ENCODE measurements at regions not wholly inside any gene's neighbourhood (a gene's known extent, or its start where the extent isn't known, plus 50 kb on each side); places are given as distances from the start of the nearest gene placed in this dataset.

DNA sequence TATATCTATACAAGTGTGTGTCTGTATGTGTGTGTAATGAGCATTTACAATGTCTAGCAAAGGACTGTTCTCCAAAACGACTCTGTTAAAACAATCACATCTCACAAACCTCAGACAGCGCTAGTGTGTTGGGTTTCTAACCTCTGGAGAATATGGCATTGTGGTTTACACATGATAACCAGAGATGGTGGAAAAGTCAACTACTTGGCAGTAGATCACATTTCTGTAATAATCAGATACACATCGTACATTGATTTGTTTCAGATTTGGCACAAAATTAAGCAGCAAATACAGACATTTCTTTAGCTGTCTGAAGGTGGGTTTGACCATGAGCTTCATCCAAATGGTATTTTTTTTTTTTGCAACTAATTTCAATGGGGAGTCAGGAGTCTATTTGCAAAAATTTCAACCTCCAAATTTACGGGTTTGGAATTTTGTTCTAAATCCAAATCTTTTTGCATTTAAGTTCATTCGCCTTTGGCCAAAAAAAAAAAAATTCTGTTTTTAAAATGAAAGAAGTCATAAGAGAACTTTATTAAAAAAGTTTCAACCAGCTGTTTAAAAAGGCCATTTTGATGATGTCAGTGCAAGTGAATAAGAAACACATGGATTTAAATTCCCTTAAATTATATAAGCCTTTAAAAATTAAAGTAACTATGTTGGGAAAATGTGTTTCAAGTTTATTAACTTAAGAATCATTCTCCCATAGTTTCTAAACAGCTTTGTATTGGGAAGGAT is 127.8 kb downstream of the TMEM26 start:
- TF ChIP-seq POLR2A (IDR thresholded peaks at IDR 0.05) (no peak), CTCF (IDR thresholded peaks at IDR 0.05) (no peak)
- no peaks in the 10 kb centered on the region for H3K36me3 ChIP-seq
- H3K4me1 ChIP-seq, result no peaks in the 10 kb centered on the region
- no peak overlapping the region for H3K27ac ChIP-seq
- no peak overlapping the region for H3K4me3 ChIP-seq
- H3K27me3 ChIP-seq, result no peaks in the 10 kb centered on the region
- no peaks in the 10 kb centered on the region for H3K9me3 ChIP-seq
- DNase-seq, result no peak

GRCh38 chr10:61323726-61324125 is 129.5 kb downstream of the TMEM26 start:
- TF ChIP-seq CTCF (IDR thresholded peaks at IDR 0.05) (no peak), POLR2A (IDR thresholded peaks at IDR 0.05) (no peak)
- H3K36me3 ChIP-seq, result no peaks in the 10 kb centered on the region
- no peaks in the 10 kb centered on the region for H3K27me3 ChIP-seq
- H3K27ac ChIP-seq, result no peak overlapping the region
- H3K4me3 ChIP-seq, result no peak overlapping the region
- no peak for DNase-seq
- H3K9me3 ChIP-seq, result no peaks in the 10 kb centered on the region
- H3K4me1 ChIP-seq, result no peaks in the 10 kb centered on the region

DNA sequence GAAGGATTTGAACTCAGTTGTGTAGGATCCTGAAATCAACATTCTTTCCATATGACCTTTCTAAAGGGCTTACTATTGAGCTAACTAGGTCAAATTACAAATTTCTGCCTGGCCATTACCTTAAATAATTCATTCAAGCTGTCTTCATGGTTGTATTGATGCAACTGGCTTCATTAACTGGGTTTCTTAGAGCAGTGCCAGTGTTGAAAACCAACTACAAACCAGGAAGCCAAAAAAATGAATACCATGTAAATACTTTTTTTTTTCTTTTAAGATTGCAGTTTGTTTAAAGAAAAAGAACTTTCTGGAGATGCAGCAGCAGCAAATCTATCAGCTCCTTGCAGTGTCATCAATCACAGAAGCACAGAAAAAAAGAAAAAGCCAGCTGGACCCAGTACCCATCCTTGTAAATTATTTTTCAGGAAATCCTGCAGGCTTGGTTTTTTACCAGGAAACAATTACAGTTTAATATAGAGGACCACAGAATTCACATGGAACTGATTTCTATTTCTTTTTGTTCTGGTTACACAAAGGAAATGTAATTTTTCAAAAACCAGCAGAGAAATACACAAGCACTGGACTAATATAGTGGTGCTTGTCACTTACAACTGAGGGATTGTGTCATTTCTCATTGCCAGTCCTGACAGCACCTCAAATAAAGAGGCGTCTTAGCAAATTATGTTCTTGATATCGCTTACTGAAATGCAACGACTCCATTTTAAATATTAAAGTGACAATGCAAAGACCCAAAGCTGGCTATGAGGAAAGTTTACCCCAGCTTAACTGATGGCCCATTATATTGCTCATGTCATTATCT is 131.9 kb downstream of the TMEM26 start:
- Histone ChIP-seq H3K27ac (no peak overlapping the region), H3K4me3 (no peak overlapping the region), H3K9me3 (no peaks in the 10 kb centered on the region), H3K4me1 (no peaks in the 10 kb centered on the region), H3K36me3 (no peaks in the 10 kb centered on the region), H3K27me3 (no peaks in the 10 kb centered on the region)
- no peak for TF ChIP-seq POLR2A (IDR thresholded peaks at IDR 0.05)
- TF ChIP-seq CTCF (IDR thresholded peaks at IDR 0.05), result no peak
- no peak for DNase-seq

DNA sequence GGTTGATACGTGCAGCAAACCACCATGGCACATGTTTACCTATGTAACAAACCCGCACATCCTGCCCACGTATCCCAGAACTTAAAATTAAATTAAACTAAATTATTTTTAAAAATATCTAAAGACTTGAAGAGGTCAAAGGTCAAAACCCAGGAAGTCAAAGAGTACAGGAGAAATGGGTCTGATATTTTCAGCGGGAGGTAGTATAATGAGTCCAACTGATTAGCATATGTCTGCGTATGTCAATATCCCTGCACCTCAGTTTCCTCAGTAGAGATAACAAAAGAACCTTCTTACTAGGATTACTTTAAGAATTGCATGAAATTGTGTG is 133.0 kb downstream of the TMEM26 start:
- TF ChIP-seq POLR2A (IDR thresholded peaks at IDR 0.05) (no peak), CTCF (IDR thresholded peaks at IDR 0.05) (no peak)
- no peaks in the 10 kb centered on the region for H3K27me3 ChIP-seq
- no peak for DNase-seq
- H3K27ac ChIP-seq, result no peak overlapping the region
- H3K4me1 ChIP-seq, result no peaks in the 10 kb centered on the region
- H3K9me3 ChIP-seq, result no peaks in the 10 kb centered on the region
- H3K36me3 ChIP-seq, result no peaks in the 10 kb centered on the region
- H3K4me3 ChIP-seq, result no peak overlapping the region

DNA sequence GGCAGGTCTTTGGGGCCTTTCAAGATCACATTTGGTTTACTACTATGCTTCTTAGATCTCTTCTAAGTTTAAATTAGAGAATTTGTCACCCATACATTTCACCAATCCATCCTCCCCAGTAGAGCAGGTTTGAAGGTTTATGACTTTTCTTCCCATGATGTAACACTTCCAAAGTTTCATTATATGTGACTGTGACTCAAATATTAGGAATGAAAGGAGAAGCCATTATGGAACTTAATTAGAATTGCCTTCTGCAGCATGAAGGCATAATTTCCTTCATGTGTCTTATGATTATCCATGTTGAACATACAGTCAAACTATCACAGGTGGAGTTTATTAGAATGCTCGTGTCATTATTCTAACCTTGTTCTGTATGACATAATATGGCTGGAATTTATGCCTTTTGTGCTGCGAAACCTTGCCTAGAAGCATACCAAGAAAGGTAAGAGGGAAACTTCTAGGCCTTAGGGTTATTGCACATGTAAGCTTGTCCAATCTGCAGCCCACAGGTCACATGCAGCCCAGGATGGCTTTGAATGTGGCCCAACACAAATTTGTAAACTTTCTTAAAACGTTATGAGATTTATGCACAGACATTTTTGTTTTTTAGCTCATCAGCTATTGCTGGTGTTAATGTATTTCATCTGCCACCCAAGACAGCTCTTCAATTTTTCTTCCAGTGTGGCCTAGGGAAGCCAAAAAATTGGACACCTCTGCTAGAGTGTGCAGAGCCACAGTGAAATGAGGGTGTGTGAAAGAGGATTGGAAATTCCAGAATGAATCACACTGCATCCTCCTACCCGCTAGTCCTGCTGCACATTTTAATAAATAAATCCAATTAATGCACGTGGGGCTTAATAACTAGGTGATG is 133.6 kb downstream of the TMEM26 start:
- no peak for TF ChIP-seq CTCF (IDR thresholded peaks at IDR 0.05)
- TF ChIP-seq POLR2A (IDR thresholded peaks at IDR 0.05), result no peak
- Histone ChIP-seq H3K4me3 (no peak overlapping the region), H3K9me3 (no peaks in the 10 kb centered on the region), H3K36me3 (no peaks in the 10 kb centered on the region), H3K27me3 (no peaks in the 10 kb centered on the region), H3K27ac (no peak overlapping the region), H3K4me1 (no peaks in the 10 kb centered on the region)
- no peak for DNase-seq

Measured in Peyer's patch (tissue), 4 donors.